CD14-positive monocyte (primary cell): ENCODE measurements at regions not wholly inside any gene's neighbourhood (a gene's known extent, or its start where the extent isn't known, plus 50 kb on each side); places are given as distances from the start of the nearest gene placed in this dataset.

ENCODE experiments used
- DNase-seq, 3 donors: peaks; one replicate each; pipeline ENCODE4 v3.0.0-alpha.2; 2011 to 2022
- H2AFZ ChIP-seq: 2 replicates; pipeline ENCODE4 v1.6.0; 2012; ENCODE audit warnings: mild to moderate bottlenecking, low read depth, low read length, inconsistent platforms; ENCODE audit not compliant: insufficient read depth, poor library complexity, severe bottlenecking
- H3K27ac ChIP-seq, 2 donors: 1 replicate in 1 of 2; 2 replicates in 1 of 2; pipeline ENCODE4 v1.5.1; 2012 to 2013; ENCODE audit warnings: low read length in 2 of 2, control low read depth in 1 of 2, inconsistent platforms in 1 of 2, low read depth in 1 of 2, mild to moderate bottlenecking in 1 of 2
- H3K27me3 ChIP-seq, 2 donors: one replicate each; pipeline versions ENCODE4 v1.6.0 to v1.6.1; 2011 to 2013; ENCODE audit warnings: low read length in 2 of 2; ENCODE audit not compliant: control insufficient read depth in 2 of 2, insufficient read depth in 2 of 2
- H3K36me3 ChIP-seq, 2 donors: replicated peaks in 1 of 2; 1 replicate in 1 of 2; 2 replicates in 1 of 2; pipeline versions ENCODE4 v1.5.1 to v1.6.1; 2012 to 2013; ENCODE audit warnings: low read length in 2 of 2, control low read depth in 1 of 2, inconsistent platforms in 1 of 2, mild to moderate bottlenecking in 1 of 2; ENCODE audit not compliant: insufficient read depth in 2 of 2, control insufficient read depth in 1 of 2
- H3K4me1 ChIP-seq, 2 donors: 1 replicate in 1 of 2; 2 replicates in 1 of 2; pipeline versions ENCODE4 v1.5.1 to v1.6.1; 2012 to 2013; ENCODE audit warnings: low read length in 2 of 2, control low read depth in 1 of 2, inconsistent platforms in 1 of 2, mild to moderate bottlenecking in 1 of 2, moderate library complexity in 1 of 2; ENCODE audit not compliant: insufficient read depth in 2 of 2, control insufficient read depth in 1 of 2
- H3K4me2 ChIP-seq: replicated peaks from 2 replicates; pipeline ENCODE3; 2012; ENCODE audit warnings: low read length, moderate library complexity, mild to moderate bottlenecking; ENCODE audit not compliant: poor library complexity, severe bottlenecking; ENCODE audit errors: extremely low read depth
- H3K4me3 ChIP-seq, 3 experiments: fragments of 200-600 bp in 1 of 3; sonication (generic) in 1 of 3; replicated peaks in 1 of 3; 1 replicate in 2 of 3; 2 replicates in 1 of 3; pipeline ENCODE4 v1.5.1; 2011 to 2013; ENCODE audit warnings: low read length in 3 of 3, mild to moderate bottlenecking in 3 of 3, control low read depth in 2 of 3, low read depth in 2 of 3, inconsistent platforms in 1 of 3, moderate library complexity in 1 of 3
- H3K79me2 ChIP-seq: 2 replicates; pipeline ENCODE4 v1.6.0; 2012; ENCODE audit warnings: mild to moderate bottlenecking, control low read depth, inconsistent platforms, low read length, moderate library complexity; ENCODE audit not compliant: insufficient read depth
- H3K9ac ChIP-seq: 2 replicates; pipeline ENCODE4 v1.6.0; 2017; ENCODE audit warnings: low read length, mild to moderate bottlenecking; ENCODE audit not compliant: insufficient read depth, poor library complexity, severe bottlenecking
- H3K9me3 ChIP-seq, 2 donors: replicated peaks in 1 of 2; 1 replicate in 1 of 2; 2 replicates in 1 of 2; pipeline versions ENCODE4 v1.5.1 to v1.6.1; 2012 to 2013; ENCODE audit warnings: low read length in 2 of 2, control low read depth in 1 of 2; ENCODE audit not compliant: control insufficient read depth in 1 of 2, insufficient read depth in 1 of 2
- H4K20me1 ChIP-seq: 2 replicates; pipeline ENCODE4 v1.6.0; 2012; ENCODE audit warnings: mild to moderate bottlenecking, low read length, control low read depth, moderate library complexity; ENCODE audit not compliant: insufficient read depth
- H3K27ac Mint-ChIP-seq, 7 donors: one replicate each; pipeline ENCODE4 v1.8.0; 2020; ENCODE audit warnings: mild to moderate bottlenecking in 7 of 7, mixed read lengths in 7 of 7, moderate library complexity in 6 of 7, inconsistent platforms in 2 of 7
- H3K27me3 Mint-ChIP-seq, 3 donors: one replicate each; pipeline ENCODE4 v1.8.0; 2021 to 2022; ENCODE audit warnings: low read depth in 3 of 3, mild to moderate bottlenecking in 3 of 3, mixed read lengths in 3 of 3, moderate library complexity in 3 of 3, inconsistent platforms in 1 of 3
- H3K36me3 Mint-ChIP-seq, 2 donors: one replicate each; pipeline ENCODE4 v1.8.0; 2020; ENCODE audit warnings: mixed read lengths in 2 of 2, inconsistent platforms in 1 of 2, mild to moderate bottlenecking in 1 of 2
- H3K4me1 Mint-ChIP-seq: one replicate; pipeline ENCODE4 v1.8.0; 2020; ENCODE audit warnings: mild to moderate bottlenecking, mixed read lengths
- H3K4me3 Mint-ChIP-seq, 2 donors: one replicate each; pipeline ENCODE4 v1.8.0; 2020; ENCODE audit warnings: mild to moderate bottlenecking in 2 of 2, mixed read lengths in 2 of 2, moderate library complexity in 1 of 2
- H3K9me3 Mint-ChIP-seq, 7 donors: one replicate each; pipeline ENCODE4 v1.8.0; 2020 to 2022; ENCODE audit warnings: mixed read lengths in 7 of 7, mild to moderate bottlenecking in 6 of 7, moderate library complexity in 6 of 7, inconsistent platforms in 2 of 7
- whole genome bisulfite sequencing: methylation state at CpG from one replicate; pipeline ENCODE4 v1.1.5; 2013; ENCODE audit warnings: missing lambda C conversion rate; ENCODE audit not compliant: insufficient coverage; 5-methylcytosine and 5-hydroxymethylcytosine counted together
- intact Hi-C, 2 donors: fragments of 100-400 bp; cut with micrococcal nuclease; formaldehyde crosslinking; loops; one replicate each; pipeline versions ENCODE4 v1.15.0 to v1.15.1; 2023
- TF ChIP-seq, protein P1 (sequence below): fragments of 200-600 bp; IDR thresholded peaks from one replicate; pipeline ENCODE4 v1.8.0; 2022; ENCODE audit warnings: antibody characterized with exemption, mild to moderate bottlenecking

DNA sequence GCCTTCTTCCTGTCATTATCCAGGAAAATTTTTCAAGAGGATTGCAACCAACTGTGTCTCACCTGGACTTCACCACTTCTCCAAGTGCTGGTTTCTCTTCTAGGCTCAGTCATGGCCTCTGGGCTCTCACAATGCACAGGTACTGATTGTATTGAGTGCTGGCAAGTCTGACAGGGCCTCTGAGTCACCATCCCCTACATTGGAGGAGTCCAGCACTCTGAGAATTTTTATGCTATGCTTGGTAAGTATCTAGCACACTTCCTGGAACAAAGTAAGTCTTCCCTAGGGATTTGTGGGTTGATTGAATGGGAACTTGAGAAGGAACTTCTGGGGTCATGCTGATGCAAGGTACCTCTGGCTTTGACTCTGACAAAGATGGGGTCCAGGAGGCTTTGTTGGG lies 147.2 kb upstream of the CELF4 start:
- Histone ChIP-seq H3K9me3 (no peaks in the 10 kb centered on the region), H3K4me3 (no peak overlapping the region), H3K79me2 (no peaks in the 10 kb centered on the region), H3K27me3 (no peaks in the 10 kb centered on the region), H3K4me1 (no peaks in the 10 kb centered on the region), H3K36me3 (no peaks in the 10 kb centered on the region), H4K20me1 (no peaks in the 10 kb centered on the region), H2AFZ (no peak overlapping the region), H3K4me2 (no peak overlapping the region), H3K27ac (no peak overlapping the region), H3K9ac (no peak overlapping the region)
- Mint-ChIP-seq H3K4me1 (no peaks in the 10 kb centered on the region), H3K9me3 (peaks cover 0 to 2% (median 0%) of the 10 kb centered on the region in 7 donors), H3K4me3 (no peak overlapping the region), H3K27ac (no peak overlapping the region), H3K27me3 (no peaks in the 10 kb centered on the region), H3K36me3 (no peaks in the 10 kb centered on the region)
- TF ChIP-seq, protein P1, sequence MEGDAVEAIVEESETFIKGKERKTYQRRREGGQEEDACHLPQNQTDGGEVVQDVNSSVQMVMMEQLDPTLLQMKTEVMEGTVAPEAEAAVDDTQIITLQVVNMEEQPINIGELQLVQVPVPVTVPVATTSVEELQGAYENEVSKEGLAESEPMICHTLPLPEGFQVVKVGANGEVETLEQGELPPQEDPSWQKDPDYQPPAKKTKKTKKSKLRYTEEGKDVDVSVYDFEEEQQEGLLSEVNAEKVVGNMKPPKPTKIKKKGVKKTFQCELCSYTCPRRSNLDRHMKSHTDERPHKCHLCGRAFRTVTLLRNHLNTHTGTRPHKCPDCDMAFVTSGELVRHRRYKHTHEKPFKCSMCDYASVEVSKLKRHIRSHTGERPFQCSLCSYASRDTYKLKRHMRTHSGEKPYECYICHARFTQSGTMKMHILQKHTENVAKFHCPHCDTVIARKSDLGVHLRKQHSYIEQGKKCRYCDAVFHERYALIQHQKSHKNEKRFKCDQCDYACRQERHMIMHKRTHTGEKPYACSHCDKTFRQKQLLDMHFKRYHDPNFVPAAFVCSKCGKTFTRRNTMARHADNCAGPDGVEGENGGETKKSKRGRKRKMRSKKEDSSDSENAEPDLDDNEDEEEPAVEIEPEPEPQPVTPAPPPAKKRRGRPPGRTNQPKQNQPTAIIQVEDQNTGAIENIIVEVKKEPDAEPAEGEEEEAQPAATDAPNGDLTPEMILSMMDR = no peak
- intact Hi-C loops = no loop called here
- DNase-seq = no peak

DNA sequence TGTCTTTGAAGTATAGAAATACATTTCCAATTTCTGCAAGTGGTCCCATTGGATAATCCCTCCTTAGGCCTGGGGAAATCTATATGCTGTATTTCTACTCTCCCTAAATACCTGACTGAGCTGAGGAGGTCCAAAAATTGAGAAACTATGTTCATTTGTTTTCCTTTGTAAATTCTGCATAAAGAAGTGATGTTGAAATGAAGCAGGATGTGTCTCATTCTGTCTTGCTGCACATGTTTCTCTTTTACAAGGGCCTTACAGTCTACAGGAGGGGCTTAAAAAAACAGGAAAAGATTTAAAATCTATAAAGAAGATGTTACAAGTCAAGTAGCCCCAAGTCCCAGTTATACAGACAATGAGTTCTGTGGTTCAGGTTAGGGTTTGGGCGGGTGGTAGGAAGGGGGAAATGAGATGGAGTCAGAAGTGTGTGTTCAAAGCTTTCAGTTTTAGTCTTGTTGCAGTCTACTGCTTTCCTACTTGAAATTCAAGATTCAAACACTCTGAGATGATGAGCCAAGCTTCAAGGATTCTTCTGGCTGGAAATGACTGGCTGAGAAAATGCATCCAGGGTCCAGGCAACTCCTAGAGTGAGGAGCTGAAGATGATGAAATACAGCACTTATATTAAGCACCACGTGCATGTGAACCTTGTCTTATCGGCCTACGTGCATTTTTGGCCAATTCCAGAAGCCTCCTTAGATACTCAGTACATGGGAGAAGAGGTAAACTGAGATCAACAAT lies 146.3 kb upstream of the CELF4 start:
- DNase-seq = no peak
- Histone ChIP-seq H3K9me3 (no peaks in the 10 kb centered on the region), H3K9ac (no peak overlapping the region), H3K27ac (no peak overlapping the region), H3K79me2 (no peaks in the 10 kb centered on the region), H2AFZ (no peak overlapping the region), H4K20me1 (no peaks in the 10 kb centered on the region), H3K4me3 (no peak overlapping the region), H3K36me3 (no peaks in the 10 kb centered on the region), H3K4me1 (no peaks in the 10 kb centered on the region), H3K27me3 (no peaks in the 10 kb centered on the region), H3K4me2 (no peak overlapping the region)
- no peak overlapping the region for H3K4me3 Mint-ChIP-seq
- TF ChIP-seq, protein P1 = no peak
- intact Hi-C loops = no loop called here
- no peak overlapping the region for H3K27ac Mint-ChIP-seq
- H3K4me1 Mint-ChIP-seq = no peaks in the 10 kb centered on the region
- H3K36me3 Mint-ChIP-seq = no peaks in the 10 kb centered on the region
- WGBS = no CpG with 5 or more reads among the region's 4 CpGs
- peaks cover 0 to 2% (median 0%) of the 10 kb centered on the region in 7 donors for H3K9me3 Mint-ChIP-seq
- no peaks in the 10 kb centered on the region for H3K27me3 Mint-ChIP-seq
